Hepatocyte (in vitro differentiated cells): ENCODE measurements at regions not wholly inside any gene's neighbourhood (a gene's known extent, or its start where the extent isn't known, plus 50 kb on each side); places are given as distances from the start of the nearest gene placed in this dataset.

ENCODE experiments used
- CTCF ChIP-seq: fragments of 200-600 bp; sonication (generic); IDR thresholded peaks from 2 replicates; pipeline ENCODE4 v1.5.1; 2016; ENCODE audit warnings: antibody characterized with exemption, mild to moderate bottlenecking; ENCODE audit not compliant: poor library complexity
- EZH2phosphoT487 ChIP-seq: fragments of 200-600 bp; sonication (generic); IDR thresholded peaks from one replicate; pipeline ENCODE4 v1.6.1; 2018; ENCODE audit warnings: antibody characterized with exemption, mild to moderate bottlenecking, low read depth, moderate library complexity; ENCODE audit not compliant: unreplicated experiment, severe bottlenecking

DNA sequence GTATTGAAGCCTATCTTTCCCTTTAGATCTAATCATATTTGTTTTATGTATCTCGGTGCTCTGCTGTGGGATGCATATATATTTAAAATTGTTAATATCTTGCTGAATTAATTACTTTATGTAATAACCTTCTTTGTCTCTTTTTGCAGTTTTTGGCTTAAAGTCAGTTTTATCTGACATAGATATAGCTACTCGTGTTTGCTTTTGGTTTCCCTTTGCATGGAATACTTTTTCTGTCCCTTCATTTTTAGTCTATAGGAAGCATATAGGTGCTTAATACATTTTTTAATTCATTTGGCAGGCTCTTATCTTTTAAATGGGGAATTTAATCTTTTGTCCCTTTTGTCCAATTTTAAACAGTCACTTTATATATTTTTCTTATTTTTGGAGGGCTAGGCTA, 360.6 kb upstream of the PRR16 start:
- no peak for TF ChIP-seq CTCF
- TF ChIP-seq EZH2phosphoT487 = no peak
